Small intestine (tissue), 7 donors: ENCODE measurements at regions not wholly inside any gene's neighbourhood (a gene's known extent, or its start where the extent isn't known, plus 50 kb on each side); places are given as distances from the start of the nearest gene placed in this dataset.

Experiments used
- DNase-seq, 2 donors: peaks; one replicate each; pipeline versions ENCODE4 v3.0.0 to v3.0.0-alpha.2; 2013
- FAIRE-seq: peaks from 2 replicates; lab custom pipeline; 2012; peaks lifted over from hg19 to GRCh38; lab: Jason Lieb, UNC
- H3K27ac ChIP-seq, 3 donors: one replicate each; pipeline ENCODE4 v1.5.1; 2013; ENCODE audit warnings: low read length in 2 of 3, mild to moderate bottlenecking in 2 of 3, control low read depth in 1 of 3, inconsistent platforms in 1 of 3, low read depth in 1 of 3, moderate library complexity in 1 of 3
- H3K27me3 ChIP-seq, 3 donors: one replicate each; pipeline ENCODE4 v1.6.1; 2013; ENCODE audit warnings: low read length in 3 of 3, inconsistent platforms in 1 of 3; ENCODE audit not compliant: control insufficient read depth in 3 of 3, insufficient read depth in 3 of 3
- H3K36me3 ChIP-seq, 3 donors: one replicate each; pipeline ENCODE4 v1.6.1; 2013; ENCODE audit warnings: low read length in 3 of 3, inconsistent platforms in 1 of 3, low read depth in 1 of 3, mild to moderate bottlenecking in 1 of 3, moderate library complexity in 1 of 3; ENCODE audit not compliant: control insufficient read depth in 3 of 3, insufficient read depth in 2 of 3
- H3K4me1 ChIP-seq, 3 donors: one replicate each; pipeline ENCODE4 v1.6.1; 2013; ENCODE audit warnings: low read length in 2 of 3, inconsistent platforms in 1 of 3, low read depth in 1 of 3, mild to moderate bottlenecking in 1 of 3, moderate library complexity in 1 of 3; ENCODE audit not compliant: control insufficient read depth in 3 of 3, insufficient read depth in 2 of 3
- H3K4me3 ChIP-seq, 3 donors: one replicate each; pipeline ENCODE4 v1.5.1; 2013; ENCODE audit warnings: low read length in 3 of 3, control low read depth in 1 of 3, inconsistent platforms in 1 of 3, low read depth in 1 of 3, mild to moderate bottlenecking in 1 of 3, moderate library complexity in 1 of 3
- H3K9me3 ChIP-seq, 2 donors: one replicate each; pipeline ENCODE4 v1.6.1; 2013; ENCODE audit warnings: low read depth in 1 of 2, low read length in 1 of 2; ENCODE audit not compliant: control insufficient read depth in 2 of 2, insufficient read depth in 1 of 2
- WGBS, 3 donors: extraction: QIAGEN DNeasy Blood & Tissue Kit; methylation state at CpG; one replicate each; pipeline ENCODE4 v1.1.7; 2013; 5-methylcytosine and 5-hydroxymethylcytosine counted together
- donor health status: healthy with polysubstance abuse.
- donor health status: control.
- donor health status: control.
- donor health status: Bipolar disorder and iron deficiency.
- donor health status: healthy.

GRCh38 chr12:113589437-113589836 lies 117.8 kb upstream of the LHX5 start:
- Histone ChIP-seq H3K27me3 (peaks cover 0 to 9% (median 8%) of the 10 kb centered on the region in 3 donors), H3K27ac (no peak overlapping the region), H3K9me3 (no peaks in the 10 kb centered on the region), H3K4me3 (no peak overlapping the region), H3K36me3 (no peaks in the 10 kb centered on the region), H3K4me1 (no peaks in the 10 kb centered on the region)
- DNase-seq (no peak), FAIRE-seq (no peak)
- WGBS, 3 donors = 63 to 90% (median 85%) methylated on average over 1 of the region's 1 CpG

- no peak overlapping the region for H3K27ac ChIP-seq
- H3K4me3 ChIP-seq = no peak overlapping the region
- H3K4me1 ChIP-seq = no peaks in the 10 kb centered on the region
- FAIRE-seq = no peak
- no peak for DNase-seq
- peaks cover 0 to 11% (median 8%) of the 10 kb centered on the region in 3 donors for H3K27me3 ChIP-seq
- WGBS, 3 donors = 6 to 22% (median 19%) methylated on average over 5 of the region's 5 CpGs
- H3K36me3 ChIP-seq = no peaks in the 10 kb centered on the region
- no peaks in the 10 kb centered on the region for H3K9me3 ChIP-seq
Observed at GRCh38 chr12:113587720-113588119, 116.0 kb upstream of the LHX5 start.

- DNase-seq = no peak
- 83 to 90% (median 87%) methylated on average over 4 of the region's 4 CpGs for WGBS, 3 donors
- H3K9me3 ChIP-seq = no peaks in the 10 kb centered on the region
- peaks cover 0 to 8% (median 6%) of the 10 kb centered on the region in 3 donors for H3K27me3 ChIP-seq
- H3K4me1 ChIP-seq = no peaks in the 10 kb centered on the region
- H3K4me3 ChIP-seq = no peak overlapping the region
- H3K27ac ChIP-seq = no peak overlapping the region
- no peak for FAIRE-seq
- no peaks in the 10 kb centered on the region for H3K36me3 ChIP-seq
Observed at GRCh38 chr12:113586461-113586860, 114.8 kb upstream of the LHX5 start.

- 26 to 32% (median 28%) methylated on average over 5 of the region's 5 CpGs for WGBS, 3 donors
- FAIRE-seq (no peak), DNase-seq (no peak)
- Histone ChIP-seq H3K4me3 (no peak overlapping the region), H3K36me3 (no peaks in the 10 kb centered on the region), H3K27ac (no peak overlapping the region), H3K9me3 (peaks cover 0 to 3% of the 10 kb centered on the region in 2 donors), H3K27me3 (peaks cover 0 to 10% (median 7%) of the 10 kb centered on the region in 3 donors), H3K4me1 (no peaks in the 10 kb centered on the region)
Observed at GRCh38 chr12:113582521-113583218, 111.0 kb upstream of the LHX5 start.

GRCh38 chr12:113581342-113581741 lies 109.7 kb upstream of the LHX5 start:
- Histone ChIP-seq H3K4me3 (no peak overlapping the region), H3K9me3 (peaks cover 0 to 3% of the 10 kb centered on the region in 2 donors), H3K27me3 (peaks cover 0 to 8% (median 7%) of the 10 kb centered on the region in 3 donors), H3K36me3 (no peaks in the 10 kb centered on the region), H3K4me1 (no peaks in the 10 kb centered on the region), H3K27ac (no peak overlapping the region)
- DNase-seq (no peak), FAIRE-seq (no peak)

GRCh38 chr12:113580437-113580836 lies 108.8 kb upstream of the LHX5 start:
- no peak overlapping the region for H3K4me3 ChIP-seq
- H3K9me3 ChIP-seq = peaks cover 0 to 3% of the 10 kb centered on the region in 2 donors
- 28 to 65% (median 48%) methylated on average over 2 of the region's 2 CpGs for WGBS, 3 donors
- H3K27me3 ChIP-seq = peaks cover 0 to 8% (median 7%) of the 10 kb centered on the region in 3 donors
- no peaks in the 10 kb centered on the region for H3K36me3 ChIP-seq
- DNase-seq (no peak), FAIRE-seq (no peak)
- no peak overlapping the region for H3K27ac ChIP-seq
- H3K4me1 ChIP-seq = no peaks in the 10 kb centered on the region

GRCh38 chr12:113577464-113578129 lies 105.9 kb upstream of the LHX5 start:
- Histone ChIP-seq H3K36me3 (no peaks in the 10 kb centered on the region), H3K4me1 (no peaks in the 10 kb centered on the region), H3K27me3 (peaks cover 0 to 7% (median 5%) of the 10 kb centered on the region in 3 donors), H3K27ac (no peak overlapping the region), H3K9me3 (peaks cover 0 to 3% of the 10 kb centered on the region in 2 donors), H3K4me3 (no peak overlapping the region)
- WGBS, 3 donors = 27 to 37% (median 35%) methylated on average over 7 of the region's 7 CpGs
- no peak for FAIRE-seq
- DNase-seq = no peak

- no peak for FAIRE-seq
- no peak for DNase-seq
- WGBS, 3 donors = 75 to 80% (median 75%) methylated on average over 10 of the region's 10 CpGs
- no peak overlapping the region for H3K4me3 ChIP-seq
- H3K27me3 ChIP-seq = peaks cover 0 to 5% (median 3%) of the 10 kb centered on the region in 3 donors
- no peaks in the 10 kb centered on the region for H3K4me1 ChIP-seq
- no peaks in the 10 kb centered on the region for H3K36me3 ChIP-seq
- no peaks in the 10 kb centered on the region for H3K9me3 ChIP-seq
- H3K27ac ChIP-seq = no peak overlapping the region
Observed at GRCh38 chr12:113575386-113575785, 103.7 kb upstream of the LHX5 start.
